ENCODE measurements at regions not wholly inside any gene's neighbourhood (a gene's known extent, or its start where the extent isn't known, plus 50 kb on each side); places are given as distances from the start of the nearest gene placed in this dataset.

DNA sequence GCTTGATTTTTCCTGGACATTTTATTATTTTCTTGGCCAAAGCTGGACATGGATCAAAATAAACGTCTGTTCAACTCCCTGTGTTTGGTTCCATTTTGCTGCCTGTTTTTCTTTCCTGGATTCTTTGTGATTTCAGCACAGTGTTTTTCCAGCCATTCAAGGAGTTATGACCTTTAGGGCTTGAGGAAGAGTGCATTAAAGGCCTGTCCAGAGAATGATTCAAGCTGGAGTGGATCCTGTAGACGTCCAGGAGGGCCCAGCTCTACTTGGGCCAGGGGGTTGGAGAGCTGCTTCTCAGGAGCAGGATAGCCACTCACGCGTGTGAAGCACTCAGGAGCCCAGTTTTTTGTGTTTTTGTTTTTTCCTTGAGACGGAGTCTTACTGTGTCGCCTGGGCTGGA, 56.5 kb upstream of the IER3 start:
- TF ChIP-seq, protein P1, sequence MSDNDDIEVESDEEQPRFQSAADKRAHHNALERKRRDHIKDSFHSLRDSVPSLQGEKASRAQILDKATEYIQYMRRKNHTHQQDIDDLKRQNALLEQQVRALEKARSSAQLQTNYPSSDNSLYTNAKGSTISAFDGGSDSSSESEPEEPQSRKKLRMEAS (IDR thresholded peaks at IDR 0.05): no peak
- no peak for TF ChIP-seq EP300 (IDR thresholded peaks at IDR 0.05; ENCODE audit: borderline replicate concordance)
- TF ChIP-seq RAD21 (IDR thresholded peaks at IDR 0.05; ENCODE audit: low read depth): no peak

Data from Ishikawa (cell line).